HG02938 (cell line): ENCODE measurements at regions not wholly inside any gene's neighbourhood (a gene's known extent, or its start where the extent isn't known, plus 50 kb on each side); places are given as distances from the start of the nearest gene placed in this dataset.

Experiments used
- ATAC-seq: cut with Tn5 transposase; IDR thresholded peaks from one replicate; pipeline ENCODE4 v1.9.1; 2021; ENCODE audit warnings: mild to moderate bottlenecking, moderate library complexity; ENCODE audit not compliant: unreplicated experiment

- no peak for ATAC-seq
Measured at GRCh38 chr7:41148521-41148951, 554.4 kb downstream of the INHBA start.

GRCh38 chr7:41147606-41148485 is 555.0 kb downstream of the INHBA start:
- ATAC-seq: no peak

GRCh38 chr7:41146429-41146828 is 556.5 kb downstream of the INHBA start:
- ATAC-seq: no peak

- no peak for ATAC-seq
Measured at GRCh38 chr7:41145656-41146055, 557.2 kb downstream of the INHBA start.

- no peak for ATAC-seq
Measured at GRCh38 chr7:41142904-41143473, 559.9 kb downstream of the INHBA start.

GRCh38 chr7:41139789-41140188 is 563.1 kb downstream of the INHBA start:
- ATAC-seq: no peak

- no peak for ATAC-seq
Measured at GRCh38 chr7:41136551-41136950, 566.3 kb downstream of the INHBA start.

GRCh38 chr7:41135511-41135910 is 567.4 kb downstream of the INHBA start:
- no peak for ATAC-seq

- ATAC-seq: peak; percentile 91
Measured at GRCh38 chr7:41134300-41135255, 568.3 kb downstream of the INHBA start.

- peak; percentile 30 for ATAC-seq
Measured at GRCh38 chr7:41133690-41134299, 569.1 kb downstream of the INHBA start.

GRCh38 chr7:41131956-41132355 is 570.9 kb downstream of the INHBA start:
- no peak for ATAC-seq

- ATAC-seq: no peak
Measured at GRCh38 chr7:41130561-41131236, 572.2 kb downstream of the INHBA start.

GRCh38 chr7:41130086-41130485 is 572.8 kb downstream of the INHBA start:
- no peak for ATAC-seq

GRCh38 chr7:41125343-41125742 is 577.5 kb downstream of the INHBA start:
- ATAC-seq: no peak

GRCh38 chr7:41122256-41122987 is 580.5 kb downstream of the INHBA start:
- no peak for ATAC-seq

- no peak for ATAC-seq
Measured at GRCh38 chr7:41121228-41121627, 581.7 kb downstream of the INHBA start.

GRCh38 chr7:41118486-41118885 is 584.4 kb downstream of the INHBA start:
- ATAC-seq: no peak

- ATAC-seq: no peak
Measured at GRCh38 chr7:41117431-41117830, 585.5 kb downstream of the INHBA start.

GRCh38 chr7:41116817-41117216 is 586.1 kb downstream of the INHBA start:
- no peak for ATAC-seq

GRCh38 chr7:41116337-41116736 is 586.6 kb downstream of the INHBA start:
- no peak for ATAC-seq
